Spleen (tissue), 11 donors: ENCODE measurements at regions not wholly inside any gene's neighbourhood (a gene's known extent, or its start where the extent isn't known, plus 50 kb on each side); places are given as distances from the start of the nearest gene placed in this dataset.
"Not testable (repeated sequence)": the region's sequence is repeated elsewhere in the genome, so short reads cannot be mapped to it uniquely, and the experiment has no call there.

Source experiments
- DNase-seq: peaks from one replicate; pipeline ENCODE4 v3.0.0-alpha.2; 2020
- H3K27ac ChIP-seq, 8 donors: fragments of 200-600 bp; sonication (generic) in 7 of 8; 1 replicate in 4 of 8; 2 replicates in 4 of 8; pipeline versions ENCODE4 v1.5.0 to v1.8.0; 2016 to 2021; ENCODE audit warnings: inconsistent platforms in 4 of 8, mild to moderate bottlenecking in 4 of 8, moderate library complexity in 1 of 8
- H3K27me3 ChIP-seq, 7 donors: fragments of 200-600 bp; sonication (generic) in 6 of 7; replicated peaks in 1 of 7; 1 replicate in 4 of 7; 2 replicates in 3 of 7; pipeline versions ENCODE4 v1.5.0 to v1.8.0; 2016 to 2021; ENCODE audit warnings: inconsistent platforms in 3 of 7, mild to moderate bottlenecking in 1 of 7
- H3K36me3 ChIP-seq, 6 donors: fragments of 200-600 bp; sonication (generic) in 5 of 6; 1 replicate in 4 of 6; 2 replicates in 2 of 6; pipeline versions ENCODE4 v1.5.0 to v1.8.0; 2016 to 2021; ENCODE audit warnings: inconsistent platforms in 2 of 6
- H3K4me1 ChIP-seq, 6 donors: fragments of 200-600 bp; sonication (generic) in 5 of 6; 1 replicate in 3 of 6; 2 replicates in 3 of 6; pipeline versions ENCODE4 v1.5.0 to v1.8.0; 2016 to 2021; ENCODE audit warnings: inconsistent platforms in 3 of 6
- H3K4me3 ChIP-seq, 8 donors: fragments of 200-600 bp; sonication (generic) in 7 of 8; 1 replicate in 4 of 8; 2 replicates in 4 of 8; pipeline versions ENCODE4 v1.5.0 to v1.8.0; 2016 to 2021; ENCODE audit warnings: inconsistent platforms in 4 of 8, mild to moderate bottlenecking in 4 of 8, moderate library complexity in 2 of 8
- H3K9me3 ChIP-seq, 8 donors: fragments of 200-600 bp; sonication (generic) in 7 of 8; 1 replicate in 4 of 8; 2 replicates in 4 of 8; pipeline versions ENCODE4 v1.5.0 to v1.8.0; 2016 to 2021; ENCODE audit warnings: inconsistent platforms in 4 of 8
- POLR2A ChIP-seq, 3 donors: fragments of 450-650 bp; IDR thresholded peaks; one replicate each; pipeline ENCODE4 v1.5.1; 2017; ENCODE audit warnings: antibody characterized with exemption in 3 of 3, mild to moderate bottlenecking in 1 of 3
- POLR2AphosphoS5 ChIP-seq, 3 donors: sonication (generic); formaldehyde crosslinking; IDR thresholded peaks; one replicate each; pipeline ENCODE4 v1.5.1; 2017; ENCODE audit warnings: antibody characterized with exemption in 3 of 3
- WGBS, 5 donors: extraction: QIAGEN DNeasy Blood & Tissue Kit in 3 of 5; methylation state at CpG; one replicate each; pipeline versions ENCODE4 v1.1.5 to v1.1.7; 2013 to 2018; 5-methylcytosine and 5-hydroxymethylcytosine counted together
- intact Hi-C: fragments of 100-400 bp; cut with DNase I; formaldehyde crosslinking; loops from one replicate; pipeline ENCODE4 v1.15.0; 2023; ENCODE audit warnings: low total_unique reads
- TF ChIP-seq, protein P1 (sequence below), 11 experiments: fragments of 200-600 bp in 7 of 11; fragments of 450-650 bp in 4 of 11; sonication (generic) in 4 of 11; IDR thresholded peaks in 8 of 11; conservative IDR thresholded peaks in 3 of 11; 1 replicate in 7 of 11; 2 replicates in 4 of 11; pipeline versions ENCODE4 v1.4.0 to v1.8.0; 2016 to 2021; ENCODE audit warnings: antibody characterized with exemption in 11 of 11, inconsistent platforms in 4 of 11, mild to moderate bottlenecking in 1 of 11
- donor health status: healthy with polysubstance abuse.
- donor health status: DM: no; HTN: no; CAD: no; lungs with moderate emphysema.
- donor health status: DM: no; HTN: no; CAD: no.
- donor health status: Bipolar disorder and iron deficiency.
- donor health status: healthy.
- donor health status: DM: no; HTN: no; CAD: no.
- donor health status: DM: yes; HTN: yes; CAD: no.

GRCh38 chr6:33885132-33886057 lies 81.6 kb upstream of the MLN start:
- DNase-seq: no peak
- no peak for TF ChIP-seq POLR2A (IDR thresholded peaks at IDR 0.05)
- TF ChIP-seq, protein P1, sequence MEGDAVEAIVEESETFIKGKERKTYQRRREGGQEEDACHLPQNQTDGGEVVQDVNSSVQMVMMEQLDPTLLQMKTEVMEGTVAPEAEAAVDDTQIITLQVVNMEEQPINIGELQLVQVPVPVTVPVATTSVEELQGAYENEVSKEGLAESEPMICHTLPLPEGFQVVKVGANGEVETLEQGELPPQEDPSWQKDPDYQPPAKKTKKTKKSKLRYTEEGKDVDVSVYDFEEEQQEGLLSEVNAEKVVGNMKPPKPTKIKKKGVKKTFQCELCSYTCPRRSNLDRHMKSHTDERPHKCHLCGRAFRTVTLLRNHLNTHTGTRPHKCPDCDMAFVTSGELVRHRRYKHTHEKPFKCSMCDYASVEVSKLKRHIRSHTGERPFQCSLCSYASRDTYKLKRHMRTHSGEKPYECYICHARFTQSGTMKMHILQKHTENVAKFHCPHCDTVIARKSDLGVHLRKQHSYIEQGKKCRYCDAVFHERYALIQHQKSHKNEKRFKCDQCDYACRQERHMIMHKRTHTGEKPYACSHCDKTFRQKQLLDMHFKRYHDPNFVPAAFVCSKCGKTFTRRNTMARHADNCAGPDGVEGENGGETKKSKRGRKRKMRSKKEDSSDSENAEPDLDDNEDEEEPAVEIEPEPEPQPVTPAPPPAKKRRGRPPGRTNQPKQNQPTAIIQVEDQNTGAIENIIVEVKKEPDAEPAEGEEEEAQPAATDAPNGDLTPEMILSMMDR (IDR thresholded peaks at IDR 0.05 in 8 of 11, conservative IDR thresholded peaks at IDR 0.05 in 3 of 11): no peak
- TF ChIP-seq POLR2AphosphoS5 (IDR thresholded peaks at IDR 0.05): no peak
- WGBS, 5 donors: 74 to 86% (median 77%) methylated on average over 3 to 5 of the region's 5 CpGs
- Histone ChIP-seq H3K4me1 (no peaks in the 10 kb centered on the region), H3K9me3 (no peaks in the 10 kb centered on the region), H3K27ac (no peak overlapping the region), H3K4me3 (no peak overlapping the region), H3K36me3 (no peaks in the 10 kb centered on the region), H3K27me3 (no peaks in the 10 kb centered on the region)
- intact Hi-C loops: no loop called here

DNA sequence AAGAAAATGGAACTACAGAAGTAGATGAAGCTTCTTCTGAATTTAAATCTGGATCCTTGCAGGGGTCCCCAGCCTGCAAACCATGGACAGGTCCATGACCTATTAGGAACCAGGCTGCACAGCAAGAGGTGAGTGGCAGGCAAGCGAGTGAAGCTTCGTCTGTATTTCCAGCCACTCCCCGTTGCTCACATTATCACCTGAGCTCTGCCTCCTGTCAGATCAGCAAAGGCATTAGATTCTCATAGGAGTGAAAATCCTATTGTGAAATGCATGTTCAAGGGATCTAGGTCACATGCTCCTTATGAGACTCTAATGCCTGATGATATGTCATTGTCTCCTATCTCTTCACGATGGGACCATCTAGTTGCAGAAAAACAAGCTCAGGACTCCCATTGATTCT lies 79.8 kb upstream of the MLN start:
- H3K27ac ChIP-seq, H3K36me3 ChIP-seq, intact Hi-C loops, DNase-seq, H3K4me3 ChIP-seq, H3K9me3 ChIP-seq, H3K4me1 ChIP-seq, H3K27me3 ChIP-seq: not testable (repeated sequence)
- 73 to 91% (median 90%) methylated on average over 4 of the region's 4 CpGs for WGBS, 5 donors

DNA sequence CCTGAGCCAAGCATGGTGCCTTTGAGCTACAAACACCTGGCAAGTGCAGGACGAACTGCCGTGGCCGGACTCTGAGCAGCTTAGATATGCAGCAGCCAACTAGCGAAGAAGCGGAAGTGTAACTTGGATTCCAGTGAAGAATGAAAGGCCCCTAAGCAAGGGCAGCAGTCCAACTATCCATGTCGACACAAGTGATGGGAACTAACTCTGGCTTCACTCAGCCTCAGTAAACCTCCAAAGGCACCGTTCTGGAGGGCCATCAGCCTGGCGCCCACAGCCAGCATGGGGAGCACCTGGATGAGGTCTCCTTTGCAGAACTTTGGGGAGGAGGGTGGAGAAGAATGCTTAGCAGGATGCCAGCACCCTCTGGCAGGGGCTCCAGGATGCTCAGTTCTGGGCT lies 78.4 kb upstream of the MLN start:
- no peaks in the 10 kb centered on the region for H3K36me3 ChIP-seq
- H3K4me1 ChIP-seq: no peaks in the 10 kb centered on the region
- H3K9me3 ChIP-seq: no peaks in the 10 kb centered on the region
- 82 to 97% (median 87%) methylated on average over 7 to 8 of the region's 8 CpGs for WGBS, 5 donors
- no peaks in the 10 kb centered on the region for H3K27me3 ChIP-seq
- H3K4me3 ChIP-seq: no peak overlapping the region
- no peak for DNase-seq
- intact Hi-C loops: no loop called here
- H3K27ac ChIP-seq: no peak overlapping the region
- TF ChIP-seq POLR2A (IDR thresholded peaks at IDR 0.05) (no peak), POLR2AphosphoS5 (IDR thresholded peaks at IDR 0.05) (no peak)
- TF ChIP-seq, protein P1 (IDR thresholded peaks at IDR 0.05 in 8 of 11, conservative IDR thresholded peaks at IDR 0.05 in 3 of 11): no peak

GRCh38 chr6:33880766-33881165 lies 77.0 kb upstream of the MLN start:
- 63 to 80% (median 72%) methylated on average over 12 of the region's 12 CpGs for WGBS, 5 donors

More at GRCh38 chr6:33880766-33881165, 77.0 kb upstream of the MLN start:
- DNase-seq: no peak
- no peaks in the 10 kb centered on the region for H3K36me3 ChIP-seq
- no peak overlapping the region for H3K4me3 ChIP-seq
- no peak overlapping the region for H3K27ac ChIP-seq
- no peaks in the 10 kb centered on the region for H3K4me1 ChIP-seq
- intact Hi-C loops: no loop called here
- TF ChIP-seq POLR2A (IDR thresholded peaks at IDR 0.05): no peak
- no peak for TF ChIP-seq POLR2AphosphoS5 (IDR thresholded peaks at IDR 0.05)
- TF ChIP-seq, protein P1 (IDR thresholded peaks at IDR 0.05 in 8 of 11, conservative IDR thresholded peaks at IDR 0.05 in 3 of 11): no peak
- H3K27me3 ChIP-seq: no peaks in the 10 kb centered on the region
- no peaks in the 10 kb centered on the region for H3K9me3 ChIP-seq
